ENCODE measurements at regions not wholly inside any gene's neighbourhood (a gene's known extent, or its start where the extent isn't known, plus 50 kb on each side); places are given as distances from the start of the nearest gene placed in this dataset.

DNA sequence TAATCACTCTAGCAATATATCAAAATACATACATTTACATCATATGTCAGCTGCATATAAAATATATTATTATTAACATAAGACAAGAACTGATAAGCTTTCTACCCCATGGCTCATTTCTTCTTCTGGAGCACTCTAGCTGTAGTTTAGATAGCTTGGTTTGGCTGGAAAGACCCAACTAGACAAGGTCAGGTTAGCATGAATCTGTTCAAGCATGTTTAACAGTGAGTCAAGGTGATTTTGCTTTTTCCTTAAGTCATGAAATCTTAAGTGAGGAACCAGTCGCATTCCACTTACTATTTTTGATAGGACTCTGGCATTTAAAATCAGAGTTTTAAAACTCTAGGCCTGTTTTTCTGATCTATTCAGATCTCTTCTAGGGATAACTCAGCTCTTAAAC, 157.0 kb upstream of the PDGFD start:
- Histone ChIP-seq H3K9ac (replicated peaks in 1 of 4; ENCODE audit: extremely low read depth in 1 of 4, low read depth in 3 of 4, low read length in 3 of 4) (no peak overlapping the region), H3K4me3 (ENCODE audit: extremely low read depth in 1 of 4, insufficient read depth in 2 of 4, low read depth in 3 of 4, low read length in 4 of 4) (no peak overlapping the region), H3K4me1 (replicated peaks in 1 of 4; ENCODE audit: control insufficient read depth in 3 of 4, insufficient read depth in 4 of 4, low read length in 3 of 4) (no peaks in the 10 kb centered on the region), H4K91ac (replicated peaks; ENCODE audit: insufficient read length, low read length) (no peak overlapping the region), H3K9me3 (ENCODE audit: insufficient read depth in 2 of 2, low read depth in 1 of 2, low read length in 1 of 2) (0 out of 4 replicates have a peak, but pooled peaks cover 0 to 4% of the 10 kb centered on the region in 2 experiments), H3K36me3 (ENCODE audit: control insufficient read depth in 2 of 4, insufficient read depth in 4 of 4, low read length in 3 of 4) (no peaks in the 10 kb centered on the region), H3K4ac (replicated peaks; ENCODE audit: insufficient read length, low read depth, low read length) (no peak overlapping the region), H3K14ac (ENCODE audit: insufficient read length) (no peak overlapping the region), H2BK15ac (ENCODE audit: low read length) (no peak overlapping the region), H3K23me2 (ENCODE audit: low read depth, low read length) (no peaks in the 10 kb centered on the region), H3K4me2 (ENCODE audit: insufficient read depth in 1 of 2, low read depth in 2 of 2, low read length in 2 of 2) (no peak overlapping the region), H4K20me1 (replicated peaks in 1 of 2; ENCODE audit: control insufficient read depth in 1 of 2, insufficient read depth in 2 of 2, low read length in 2 of 2) (no peaks in the 10 kb centered on the region), H2BK20ac (ENCODE audit: low read length) (no peak overlapping the region), H2BK5ac (ENCODE audit: low read depth, low read length) (no peak overlapping the region), H2AK5ac (ENCODE audit: low read depth, low read length) (no peak overlapping the region), H3K79me1 (ENCODE audit: low read depth, low read length) (no peaks in the 10 kb centered on the region), H3K27ac (ENCODE audit: low read depth, low read length) (no peak overlapping the region), H3K18ac (ENCODE audit: extremely low read depth, low read length) (no peak overlapping the region), H3K27me3 (replicated peaks in 1 of 4; ENCODE audit: control insufficient read depth in 3 of 4, extremely low read depth in 1 of 4, insufficient read depth in 3 of 4, low read length in 3 of 4) (no peaks in the 10 kb centered on the region), H3K79me2 (ENCODE audit: control insufficient read depth in 1 of 2, insufficient read depth in 2 of 2, low read length in 2 of 2) (no peaks in the 10 kb centered on the region), H3K56ac (replicated peaks; ENCODE audit: insufficient read length, low read depth, low read length) (no peak overlapping the region), H2BK120ac (replicated peaks; ENCODE audit: low read depth, low read length) (no peak overlapping the region), H2AFZ (ENCODE audit: low read length) (no peak overlapping the region), H4K8ac (ENCODE audit: extremely low read depth, insufficient read depth, low read length) (no peak overlapping the region), H2BK12ac (ENCODE audit: low read depth, low read length) (no peak overlapping the region), H3K23ac (ENCODE audit: insufficient read length) (no peak overlapping the region), H4K5ac (ENCODE audit: insufficient read length, low read depth, low read length) (no peak overlapping the region)
- ChIA-PET CTCF (ENCODE audit: partially characterized antibody) (interaction anchor here (1.1 to 1.9 kb wide), 2 partner anchors 11 to 22 kb away, joined by 3 to 4 read pairs; no protein-coding TSS in a partner anchor), POLR2A (ENCODE audit: partially characterized antibody) (no interaction called here)
- DNase-seq (ENCODE audit: low read depth in 1 of 2, low spot score in 2 of 2) (no peak), FAIRE-seq (no peak)
- WGBS, 2 experiments (ENCODE audit: extremely low coverage in 1 of 2, insufficient coverage in 1 of 2, insufficient read length in 1 of 2, insufficient replicate concordance in 2 of 2, low coverage in 1 of 2, low lambda C conversion rate in 2 of 2, missing lambda C conversion rate in 1 of 2): 95% methylated on average over 1 of the region's 1 CpG; no CpG with 5 or more reads in 1 of the 2 experiments
- no peak for TF ChIP-seq CHD2 (IDR thresholded peaks at IDR 0.05; ENCODE audit: low read length)
- no peak for TF ChIP-seq TAF7 (optimal IDR thresholded peaks at IDR 0.05; ENCODE audit: borderline replicate concordance, low read depth, low read length)
- no peak for TF ChIP-seq TBP (IDR thresholded peaks at IDR 0.05; ENCODE audit: low read depth, low read length)
- TF ChIP-seq HDAC2 (IDR thresholded peaks at IDR 0.05; ENCODE audit: borderline replicate concordance in 1 of 2, low read depth in 2 of 2, low read length in 2 of 2): no peak
- no peak for TF ChIP-seq PHF8 (conservative IDR thresholded peaks at IDR 0.05; ENCODE audit: low read depth, low read length)
- TF ChIP-seq, protein P1, sequence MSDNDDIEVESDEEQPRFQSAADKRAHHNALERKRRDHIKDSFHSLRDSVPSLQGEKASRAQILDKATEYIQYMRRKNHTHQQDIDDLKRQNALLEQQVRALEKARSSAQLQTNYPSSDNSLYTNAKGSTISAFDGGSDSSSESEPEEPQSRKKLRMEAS (IDR thresholded peaks at IDR 0.05): no peak
- TF ChIP-seq SIX5 (IDR thresholded peaks at IDR 0.05; ENCODE audit: low read depth, low read length): no peak
- TF ChIP-seq KDM4A (IDR thresholded peaks at IDR 0.05; ENCODE audit: low read depth, low read length, severe bottlenecking): no peak
- no peak for TF ChIP-seq HDAC6 (IDR thresholded peaks at IDR 0.05; ENCODE audit: low read depth, low read length)
- TF ChIP-seq CBX5 (IDR thresholded peaks at IDR 0.05; ENCODE audit: low read depth, low read length): no peak
- no peak for TF ChIP-seq SIRT6 (IDR thresholded peaks at IDR 0.05; ENCODE audit: low read length)
- TF ChIP-seq GABPA (IDR thresholded peaks at IDR 0.05; ENCODE audit: borderline replicate concordance, insufficient read depth, low read length): no peak
- no peak for TF ChIP-seq ZNF274 (IDR thresholded peaks at IDR 0.05; ENCODE audit: borderline replicate concordance, extremely low read depth, low read length)
- TF ChIP-seq SP2 (IDR thresholded peaks at IDR 0.05; ENCODE audit: low read length): no peak
- no peak for TF ChIP-seq TAF1 (IDR thresholded peaks at IDR 0.05; ENCODE audit: low read depth, low read length)
- TF ChIP-seq SRF (IDR thresholded peaks at IDR 0.05; ENCODE audit: low read depth, low read length): no peak

Data from H1 (cell line).